MM.1S (cell line): ENCODE measurements at regions not wholly inside any gene's neighbourhood (a gene's known extent, or its start where the extent isn't known, plus 50 kb on each side); places are given as distances from the start of the nearest gene placed in this dataset.

Experiments used
- CTCF ChIP-seq: fragments of 300-600 bp; sonication (generic); IDR thresholded peaks from 2 replicates; pipeline ENCODE4 v1.5.1; 2016; ENCODE audit warnings: antibody characterized with exemption, low read length, mixed read lengths
- EZH2 ChIP-seq: fragments of 300-600 bp; sonication (generic); optimal IDR thresholded peaks from 2 replicates; pipeline ENCODE3; 2017; ENCODE audit warnings: low read depth, mild to moderate bottlenecking, antibody characterized with exemption, low read length, mixed read lengths

GRCh38 chr6:2381872-2382661 is 136.7 kb upstream of the GMDS start:
- TF ChIP-seq CTCF (no peak), EZH2 (no peak)
